ENCODE measurements at regions not wholly inside any gene's neighbourhood (a gene's known extent, or its start where the extent isn't known, plus 50 kb on each side); places are given as distances from the start of the nearest gene placed in this dataset.
"Not testable (repeated sequence)": the region's sequence is repeated elsewhere in the genome, so short reads cannot be mapped to it uniquely, and the experiment has no call there.

DNA sequence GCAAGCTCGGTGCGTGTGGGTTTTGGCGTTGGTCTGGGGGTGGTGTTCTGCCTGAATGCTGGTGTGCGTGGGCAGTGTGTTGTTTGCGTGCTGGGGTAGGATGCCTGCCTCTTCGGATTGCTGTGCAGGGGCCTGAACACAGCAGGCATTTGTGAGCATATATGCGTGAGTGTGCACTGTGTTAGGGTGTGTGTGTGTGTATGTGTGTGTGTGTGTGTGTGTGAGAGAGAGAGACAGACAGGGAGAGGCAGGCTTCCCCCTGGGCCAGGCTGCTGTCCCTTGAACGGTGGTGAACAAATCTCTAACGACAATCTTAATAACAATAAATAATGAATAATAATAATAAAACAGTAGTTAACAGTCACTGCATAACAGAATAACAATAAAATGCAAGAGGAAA is 145.8 kb upstream of the ANKRD20A1 start:
- TF ChIP-seq POLR2A (IDR thresholded peaks at IDR 0.05): not testable (repeated sequence)
- TF ChIP-seq, protein P1, sequence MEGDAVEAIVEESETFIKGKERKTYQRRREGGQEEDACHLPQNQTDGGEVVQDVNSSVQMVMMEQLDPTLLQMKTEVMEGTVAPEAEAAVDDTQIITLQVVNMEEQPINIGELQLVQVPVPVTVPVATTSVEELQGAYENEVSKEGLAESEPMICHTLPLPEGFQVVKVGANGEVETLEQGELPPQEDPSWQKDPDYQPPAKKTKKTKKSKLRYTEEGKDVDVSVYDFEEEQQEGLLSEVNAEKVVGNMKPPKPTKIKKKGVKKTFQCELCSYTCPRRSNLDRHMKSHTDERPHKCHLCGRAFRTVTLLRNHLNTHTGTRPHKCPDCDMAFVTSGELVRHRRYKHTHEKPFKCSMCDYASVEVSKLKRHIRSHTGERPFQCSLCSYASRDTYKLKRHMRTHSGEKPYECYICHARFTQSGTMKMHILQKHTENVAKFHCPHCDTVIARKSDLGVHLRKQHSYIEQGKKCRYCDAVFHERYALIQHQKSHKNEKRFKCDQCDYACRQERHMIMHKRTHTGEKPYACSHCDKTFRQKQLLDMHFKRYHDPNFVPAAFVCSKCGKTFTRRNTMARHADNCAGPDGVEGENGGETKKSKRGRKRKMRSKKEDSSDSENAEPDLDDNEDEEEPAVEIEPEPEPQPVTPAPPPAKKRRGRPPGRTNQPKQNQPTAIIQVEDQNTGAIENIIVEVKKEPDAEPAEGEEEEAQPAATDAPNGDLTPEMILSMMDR (IDR thresholded peaks at IDR 0.05): not testable (repeated sequence)
